SU-DHL-6 (cell line): ENCODE measurements at regions not wholly inside any gene's neighbourhood (a gene's known extent, or its start where the extent isn't known, plus 50 kb on each side); places are given as distances from the start of the nearest gene placed in this dataset.

Source experiments
- CTCF ChIP-seq: fragments of 200-600 bp; sonication (generic); IDR thresholded peaks from one replicate; pipeline ENCODE4 v1.5.1; 2017; ENCODE audit warnings: antibody characterized with exemption, mild to moderate bottlenecking, low read length, moderate library complexity; ENCODE audit not compliant: insufficient read depth, poor library complexity, severe bottlenecking
- EZH2phosphoT487 ChIP-seq: fragments of 200-600 bp; sonication (generic), shearing (Covaris generic); conservative IDR thresholded peaks from 2 replicates; pipeline ENCODE4 v1.6.1; 2018; ENCODE audit warnings: mild to moderate bottlenecking, antibody characterized with exemption, low read length, moderate library complexity, mixed read lengths

- TF ChIP-seq CTCF (no peak), EZH2phosphoT487 (no peak)
Measured at GRCh38 chr10:131744346-131744745, 156.5 kb upstream of the PPP2R2D start.
